Spleen (tissue), 7 donors: ENCODE measurements at regions not wholly inside any gene's neighbourhood (a gene's known extent, or its start where the extent isn't known, plus 50 kb on each side); places are given as distances from the start of the nearest gene placed in this dataset.

Experiments used
- CTCF ChIP-seq, 11 experiments: fragments of 200-600 bp in 7 of 11; fragments of 450-650 bp in 4 of 11; sonication (generic) in 4 of 11; IDR thresholded peaks in 8 of 11; conservative IDR thresholded peaks in 3 of 11; 1 replicate in 7 of 11; 2 replicates in 4 of 11; pipeline versions ENCODE4 v1.4.0 to v1.8.0; 2016 to 2021; ENCODE audit warnings: antibody characterized with exemption in 11 of 11, inconsistent platforms in 4 of 11, mild to moderate bottlenecking in 1 of 11
- POLR2A ChIP-seq, 3 donors: fragments of 450-650 bp; IDR thresholded peaks; one replicate each; pipeline ENCODE4 v1.5.1; 2017; ENCODE audit warnings: antibody characterized with exemption in 3 of 3, mild to moderate bottlenecking in 1 of 3
- POLR2AphosphoS5 ChIP-seq, 3 donors: sonication (generic); formaldehyde crosslinking; IDR thresholded peaks; one replicate each; pipeline ENCODE4 v1.5.1; 2017; ENCODE audit warnings: antibody characterized with exemption in 3 of 3
- donor health status: DM: no; HTN: no; CAD: no; lungs with moderate emphysema.
- donor health status: DM: no; HTN: no; CAD: no.
- donor health status: DM: no; HTN: no; CAD: no.

GRCh38 chr4:164081371-164081770 lies 586.9 kb downstream of the TMA16 start:
- TF ChIP-seq CTCF (IDR thresholded peaks at IDR 0.05 in 8 of 11, conservative IDR thresholded peaks at IDR 0.05 in 3 of 11), result no peak
- TF ChIP-seq POLR2A (IDR thresholded peaks at IDR 0.05), result no peak
- no peak for TF ChIP-seq POLR2AphosphoS5 (IDR thresholded peaks at IDR 0.05)
